Stimulated activated CD8-positive, alpha-beta memory T cell treated with anti-CD3 and anti-CD28 coated beads, Interleukin-12 subunit alpha, Interleukin-12 subunit beta, amount 100 ng/mL, for 4 hours (primary cell): ENCODE measurements at regions not wholly inside any gene's neighbourhood (a gene's known extent, or its start where the extent isn't known, plus 50 kb on each side); places are given as distances from the start of the nearest gene placed in this dataset.
"Not testable (repeated sequence)": the region's sequence is repeated elsewhere in the genome, so short reads cannot be mapped to it uniquely, and the experiment has no call there.

Experiments
- DNase-seq: peaks from one replicate; pipeline ENCODE4 v3.0.0-alpha.2; 2020; ENCODE audit warnings: low read depth

- no peak for DNase-seq
These were observed 388.2 kb upstream of the AKR1E2 start for GRCh38 chr10:4437791-4438190.

- DNase-seq = no peak
These were observed 388.9 kb upstream of the AKR1E2 start for GRCh38 chr10:4437061-4437460.

- DNase-seq = no peak
These were observed 389.9 kb upstream of the AKR1E2 start for GRCh38 chr10:4436103-4436502.

DNA sequence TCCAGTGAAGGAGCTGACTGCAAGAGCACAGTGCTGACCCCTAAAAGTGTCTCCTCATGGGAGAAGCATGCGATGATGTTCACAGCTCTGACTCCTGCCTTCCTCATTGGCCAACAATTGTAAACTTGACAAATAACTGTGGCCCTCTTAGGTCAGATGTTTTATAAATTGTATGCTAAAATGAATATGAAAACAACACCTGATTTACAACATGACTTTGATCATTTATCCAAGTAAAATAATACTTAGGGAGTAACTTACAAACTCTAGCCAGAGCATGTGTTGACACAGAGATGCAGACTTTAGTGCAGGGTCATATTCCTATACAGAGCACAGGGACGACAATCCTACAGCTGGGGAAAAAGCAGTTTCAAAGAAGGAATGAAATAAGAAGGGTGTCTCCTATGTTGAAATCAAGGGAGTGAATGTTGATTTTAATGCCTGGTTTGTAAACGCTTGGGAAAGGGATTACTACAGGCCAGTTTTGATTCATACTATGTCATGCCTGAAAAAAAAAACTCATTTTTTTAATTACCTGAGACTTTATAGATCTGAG, 391.4 kb upstream of the AKR1E2 start:
- no peak for DNase-seq

DNA sequence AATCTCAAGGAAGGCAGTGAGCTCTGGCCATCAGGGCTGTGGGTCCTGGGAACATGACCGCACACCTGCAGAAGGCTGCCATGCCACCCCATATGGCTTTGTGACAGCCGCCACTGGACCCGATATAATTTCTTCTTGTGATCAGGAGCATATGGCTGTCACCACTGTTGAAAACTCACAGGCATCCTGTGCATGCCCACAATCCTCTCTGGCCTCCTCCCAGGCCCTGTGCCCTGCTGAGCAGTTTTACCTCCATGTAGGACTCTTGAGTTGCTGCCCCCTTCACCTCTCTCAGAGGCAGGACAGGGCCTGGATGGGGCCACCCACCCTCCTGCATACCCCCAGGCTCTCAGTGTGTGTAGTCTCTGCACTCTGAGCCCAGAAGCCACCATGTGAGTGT, 391.9 kb upstream of the AKR1E2 start:
- DNase-seq = no peak

DNA sequence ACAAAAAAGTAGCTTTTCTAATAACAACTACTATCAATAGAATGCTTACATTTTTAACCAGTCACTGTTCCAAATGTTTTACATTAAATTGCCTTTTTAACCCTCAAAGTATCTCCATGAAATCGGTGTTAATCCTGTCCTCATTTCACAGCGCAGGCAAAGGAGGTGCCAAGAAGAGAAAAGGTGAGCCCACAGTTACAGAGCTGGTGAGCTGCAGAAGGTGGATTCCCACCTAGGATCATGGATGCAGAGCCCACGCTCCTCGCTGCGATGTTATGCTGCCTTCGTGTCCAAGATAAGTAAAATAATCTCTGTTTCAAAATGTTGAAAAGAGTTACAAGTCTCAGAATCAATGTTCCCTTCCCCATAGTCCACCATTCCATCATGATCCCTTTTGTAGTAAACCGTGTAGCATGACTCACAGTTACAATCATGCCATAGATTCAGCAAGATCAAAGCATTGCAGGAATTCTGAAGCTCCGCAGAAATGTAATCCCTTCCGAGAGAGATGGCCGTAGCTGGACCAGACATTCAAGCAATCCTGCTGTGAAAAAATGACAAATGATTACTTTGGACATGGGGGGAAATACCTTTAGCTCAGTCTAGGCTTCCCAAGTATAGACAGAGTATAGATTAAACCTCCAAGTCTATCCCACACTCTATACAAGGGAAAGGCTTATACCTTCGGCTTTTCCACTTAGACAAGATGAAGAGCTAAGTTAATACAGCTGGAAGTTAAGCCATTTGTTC, 394.7 kb upstream of the AKR1E2 start:
- no peak for DNase-seq

- no peak for DNase-seq
These were observed 396.4 kb upstream of the AKR1E2 start for GRCh38 chr10:4429571-4429970.

DNA sequence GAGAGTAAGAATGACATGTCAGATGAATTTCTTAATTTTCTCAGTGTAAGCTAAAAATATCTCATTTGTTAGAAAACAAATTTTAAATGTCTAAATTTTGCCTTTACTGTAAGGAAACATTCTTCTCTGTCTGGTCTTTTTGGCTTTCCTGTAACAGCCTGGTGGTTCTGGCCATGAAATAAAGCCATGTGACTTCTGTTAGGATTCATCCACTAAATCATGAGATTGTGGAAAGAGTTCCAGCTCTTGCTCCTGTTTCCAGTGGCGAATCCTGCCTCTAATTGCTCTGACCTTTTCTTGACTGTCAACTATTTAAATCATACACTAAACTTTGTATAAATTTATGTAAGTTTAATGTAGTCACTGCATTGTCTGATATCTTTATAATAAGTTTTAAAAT, 398.5 kb upstream of the AKR1E2 start:
- DNase-seq = no peak

DNA sequence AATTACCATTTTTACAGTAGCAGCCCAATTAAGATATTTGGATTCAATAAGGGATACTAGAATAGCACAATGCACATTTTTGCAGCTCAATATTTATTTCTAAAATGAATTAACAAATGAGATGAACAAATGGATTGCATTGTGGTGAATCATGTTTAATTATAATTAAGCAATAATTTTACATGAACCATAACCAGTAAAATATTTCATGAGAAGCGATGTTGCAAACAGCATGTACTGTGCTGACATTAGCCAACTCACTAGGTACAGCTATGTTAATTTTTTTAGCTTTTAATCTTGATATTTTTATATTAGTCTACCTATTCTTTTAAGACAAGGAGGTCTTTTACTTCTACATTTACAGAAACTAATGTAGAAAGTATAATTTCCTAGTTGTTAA, 399.1 kb upstream of the AKR1E2 start:
- DNase-seq = no peak

- no peak for DNase-seq
These were observed 416.7 kb upstream of the AKR1E2 start for GRCh38 chr10:4409319-4409718.

DNA sequence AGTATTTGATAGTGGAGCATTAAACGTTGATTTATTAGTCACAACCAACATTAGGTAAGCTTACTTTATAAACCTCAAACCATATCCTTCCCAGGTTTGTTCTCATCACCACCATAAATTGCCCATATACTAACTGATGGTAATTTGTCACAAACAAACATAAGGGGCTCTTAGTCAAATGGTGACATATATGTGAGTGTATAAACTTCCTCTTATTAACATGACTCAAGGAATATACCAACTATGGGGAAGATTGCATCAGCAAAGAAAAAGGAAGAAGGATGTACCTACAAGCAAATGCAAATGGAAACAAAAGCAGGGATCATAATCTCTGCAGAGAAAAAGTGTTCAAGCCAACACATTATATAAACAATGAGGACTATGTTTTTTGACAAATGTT, 418.2 kb upstream of the AKR1E2 start:
- no peak for DNase-seq

- DNase-seq = no peak
These were observed 420.2 kb upstream of the AKR1E2 start for GRCh38 chr10:4405828-4406227.

DNA sequence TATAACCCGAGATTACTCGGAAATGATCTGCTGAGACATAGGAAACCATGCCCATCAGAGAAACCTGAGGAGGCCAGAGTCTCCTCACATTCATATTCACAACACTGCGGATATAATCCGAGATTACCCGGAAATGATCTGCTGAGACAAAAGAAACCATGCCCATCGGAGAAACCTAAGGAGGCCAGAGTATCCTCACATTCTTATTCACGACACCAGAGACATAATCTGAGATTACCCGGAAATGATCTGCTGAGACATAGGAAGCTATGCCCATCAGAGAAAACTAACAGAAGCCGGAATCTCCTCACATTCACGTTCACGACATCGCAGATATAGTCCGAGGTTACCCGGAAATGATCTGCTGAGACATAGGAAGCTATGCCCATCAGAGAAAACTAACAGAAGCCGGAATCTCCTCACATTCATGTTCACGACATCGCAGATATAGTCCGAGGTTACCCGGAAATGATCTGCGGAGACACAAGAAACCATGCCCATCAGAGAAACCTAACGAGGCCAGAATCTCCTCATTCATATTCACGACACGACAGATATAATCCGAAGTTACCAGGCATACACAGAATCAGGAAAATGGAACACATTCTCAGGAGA, 422.3 kb upstream of the AKR1E2 start:
- no peak for DNase-seq

DNA sequence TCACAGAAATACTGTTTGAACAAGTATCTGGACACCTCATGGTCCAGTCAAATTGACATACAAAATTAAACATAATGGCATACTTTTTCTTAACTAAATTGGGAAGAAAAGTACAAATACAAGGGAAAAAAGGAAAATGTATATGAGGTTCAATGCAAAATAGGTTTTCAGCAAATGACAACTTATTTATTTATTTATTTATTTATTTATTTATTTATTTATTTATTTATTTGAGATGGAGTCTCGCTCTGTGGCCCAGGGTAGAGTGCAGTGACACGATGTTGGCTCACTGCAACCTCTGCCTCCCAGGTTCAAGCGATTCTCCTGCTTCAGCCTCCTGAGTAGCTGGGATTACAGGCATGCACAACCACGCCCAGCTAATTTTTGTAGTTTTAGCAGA, 424.9 kb upstream of the AKR1E2 start:
- not testable (repeated sequence) for DNase-seq

DNA sequence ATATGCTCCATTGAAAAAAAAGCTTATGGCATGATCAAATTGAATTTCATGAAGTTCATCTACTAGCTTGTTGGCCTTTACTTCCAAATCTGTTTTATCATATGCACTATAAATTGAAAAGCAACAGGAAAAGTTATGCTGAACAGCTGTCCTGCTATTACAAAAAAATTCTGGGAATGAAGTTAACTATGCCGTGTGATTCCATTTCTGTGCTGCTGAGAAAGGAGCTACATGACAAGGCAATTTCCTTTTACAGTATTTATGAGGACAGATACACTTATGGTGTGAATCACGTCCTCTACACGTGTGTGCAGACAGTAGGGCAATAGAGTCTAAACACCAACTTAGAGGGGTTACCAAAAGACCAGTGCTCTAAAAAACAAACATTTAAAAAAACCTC, 426.5 kb upstream of the AKR1E2 start:
- no peak for DNase-seq

GRCh38 chr10:4398602-4399001, 427.4 kb upstream of the AKR1E2 start:
- DNase-seq = no peak

DNA sequence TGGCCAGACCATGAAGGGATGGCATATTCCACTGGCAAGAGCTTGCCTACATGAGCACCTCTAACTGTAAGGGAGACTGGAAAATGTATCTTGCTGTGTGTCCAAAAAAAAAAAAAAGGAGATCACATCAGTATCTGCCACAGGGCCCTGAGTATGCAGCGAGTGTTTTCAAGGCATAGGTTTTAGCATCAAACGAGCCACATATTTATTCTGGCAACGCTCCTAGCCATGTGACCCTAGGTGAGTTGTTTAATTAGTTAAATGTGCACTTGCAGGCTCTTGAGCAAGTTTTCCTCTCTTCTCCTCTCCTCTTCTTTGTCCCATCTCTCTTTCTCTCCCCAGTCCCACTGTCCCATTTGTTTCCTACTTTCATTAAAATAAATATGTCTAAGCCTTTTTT, 428.7 kb upstream of the AKR1E2 start:
- DNase-seq = no peak

DNA sequence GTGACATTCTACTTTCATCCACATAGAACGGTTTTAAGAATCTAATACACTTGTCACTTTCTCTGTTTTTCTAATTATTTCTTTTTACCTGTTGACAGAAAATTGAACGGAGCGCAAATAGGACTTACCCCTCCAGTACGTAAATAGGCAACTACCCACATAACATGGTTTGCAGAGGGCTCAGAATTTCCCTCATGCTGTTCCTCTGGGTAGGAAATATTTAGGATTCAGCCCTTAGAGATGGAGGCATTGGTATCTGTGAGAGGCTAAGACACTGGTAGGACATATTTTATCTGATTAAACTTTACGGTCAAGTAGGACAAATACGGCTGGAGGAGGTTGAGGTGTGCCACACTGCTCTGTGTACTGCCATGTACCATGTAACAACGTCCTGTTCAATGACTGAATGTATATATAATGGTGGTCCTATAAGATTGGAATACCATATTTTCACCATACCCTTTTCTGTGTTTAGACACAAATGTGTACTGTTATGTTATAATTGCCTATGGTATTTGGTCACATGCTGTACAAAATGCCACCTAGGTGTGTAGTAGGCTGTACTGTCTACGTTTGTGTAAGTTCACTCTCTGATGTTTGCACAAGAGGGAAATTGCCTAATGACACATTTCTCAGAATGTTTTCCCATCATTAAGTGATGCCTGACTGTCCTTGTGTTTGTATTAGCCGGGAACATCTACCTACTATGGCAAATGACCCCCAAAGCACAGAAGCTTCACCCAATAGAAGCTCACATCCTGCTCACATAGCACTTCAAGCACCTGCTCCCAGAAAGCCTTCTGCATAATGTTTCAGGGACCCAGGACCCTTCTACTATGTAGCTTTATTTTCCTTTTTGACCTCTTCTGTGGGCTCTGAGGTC, 429.4 kb upstream of the AKR1E2 start:
- no peak for DNase-seq

GRCh38 chr10:4395731-4396130, 430.3 kb upstream of the AKR1E2 start:
- DNase-seq = no peak

GRCh38 chr10:4394455-4394854, 431.6 kb upstream of the AKR1E2 start:
- not testable (repeated sequence) for DNase-seq

GRCh38 chr10:4391683-4392082, 434.3 kb upstream of the AKR1E2 start:
- no peak for DNase-seq

DNA sequence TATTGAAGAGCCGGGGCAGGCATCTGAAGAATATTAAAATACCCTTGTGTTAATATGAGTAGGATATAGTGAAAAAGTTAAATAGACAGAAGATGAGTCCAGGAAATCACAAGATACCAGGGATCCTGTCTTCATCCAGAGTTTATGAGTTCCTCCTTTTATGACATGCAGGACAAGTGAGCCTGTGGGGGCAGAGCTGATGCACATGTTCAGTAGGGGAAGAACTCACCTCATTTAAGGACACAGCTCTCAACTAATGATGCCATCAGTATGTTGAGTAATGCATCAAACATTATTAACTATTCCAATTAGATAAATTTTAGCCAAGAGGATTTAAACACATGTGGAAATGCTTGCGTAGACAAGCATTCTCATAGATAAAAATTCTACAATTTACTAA, 435.8 kb upstream of the AKR1E2 start:
- no peak for DNase-seq
